ENCODE measurements at regions not wholly inside any gene's neighbourhood (a gene's known extent, or its start where the extent isn't known, plus 50 kb on each side); places are given as distances from the start of the nearest gene placed in this dataset.

GRCh38 chr1:239993366-239993765 is 98.3 kb upstream of the FMN2 start:
- Mint-ChIP-seq H3K27ac (ENCODE audit: unreplicated experiment) (no peak overlapping the region), H3K27me3 (ENCODE audit: unreplicated experiment) (peaks cover 5% of the 10 kb centered on the region), H3K9me3 (ENCODE audit: unreplicated experiment) (peaks cover 2% of the 10 kb centered on the region), H3K4me3 (ENCODE audit: unreplicated experiment) (no peak overlapping the region), H3K36me3 (ENCODE audit: unreplicated experiment) (peaks cover 9% of the 10 kb centered on the region), H3K4me1 (ENCODE audit: low read depth, unreplicated experiment) (peaks cover 6% of the 10 kb centered on the region)
- TF ChIP-seq, protein P1, sequence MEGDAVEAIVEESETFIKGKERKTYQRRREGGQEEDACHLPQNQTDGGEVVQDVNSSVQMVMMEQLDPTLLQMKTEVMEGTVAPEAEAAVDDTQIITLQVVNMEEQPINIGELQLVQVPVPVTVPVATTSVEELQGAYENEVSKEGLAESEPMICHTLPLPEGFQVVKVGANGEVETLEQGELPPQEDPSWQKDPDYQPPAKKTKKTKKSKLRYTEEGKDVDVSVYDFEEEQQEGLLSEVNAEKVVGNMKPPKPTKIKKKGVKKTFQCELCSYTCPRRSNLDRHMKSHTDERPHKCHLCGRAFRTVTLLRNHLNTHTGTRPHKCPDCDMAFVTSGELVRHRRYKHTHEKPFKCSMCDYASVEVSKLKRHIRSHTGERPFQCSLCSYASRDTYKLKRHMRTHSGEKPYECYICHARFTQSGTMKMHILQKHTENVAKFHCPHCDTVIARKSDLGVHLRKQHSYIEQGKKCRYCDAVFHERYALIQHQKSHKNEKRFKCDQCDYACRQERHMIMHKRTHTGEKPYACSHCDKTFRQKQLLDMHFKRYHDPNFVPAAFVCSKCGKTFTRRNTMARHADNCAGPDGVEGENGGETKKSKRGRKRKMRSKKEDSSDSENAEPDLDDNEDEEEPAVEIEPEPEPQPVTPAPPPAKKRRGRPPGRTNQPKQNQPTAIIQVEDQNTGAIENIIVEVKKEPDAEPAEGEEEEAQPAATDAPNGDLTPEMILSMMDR (IDR thresholded peaks at IDR 0.05; ENCODE audit: partially characterized antibody, unreplicated experiment): no peak
- DNase-seq: no peak

GRCh38 chr1:239995281-239995680 is 96.4 kb upstream of the FMN2 start:
- H3K9me3 Mint-ChIP-seq (ENCODE audit: unreplicated experiment): peaks cover 2% of the 10 kb centered on the region
- peaks cover 6% of the 10 kb centered on the region for H3K27me3 Mint-ChIP-seq (ENCODE audit: unreplicated experiment)
- peaks cover 6% of the 10 kb centered on the region for H3K4me1 Mint-ChIP-seq (ENCODE audit: low read depth, unreplicated experiment)

DNA sequence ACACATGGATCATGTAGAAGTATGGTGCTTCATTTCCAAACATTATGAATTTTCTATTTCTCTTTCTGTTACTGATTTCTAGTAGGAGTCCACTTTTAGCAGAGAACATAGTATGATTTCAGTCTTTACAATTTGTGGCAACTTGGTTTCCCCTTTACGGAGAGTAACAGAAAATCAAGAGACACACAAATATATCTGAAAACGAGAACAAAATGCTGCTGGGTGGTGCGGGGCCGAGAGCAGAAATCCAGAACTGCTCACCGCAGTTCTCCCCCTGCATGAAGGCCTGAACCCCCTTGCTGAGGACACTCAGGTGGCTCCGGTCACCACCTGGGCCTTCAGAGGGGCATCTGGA is 94.5 kb upstream of the FMN2 start:
- Mint-ChIP-seq H3K4me3 (ENCODE audit: unreplicated experiment) (peak overlapping the region; percentile 82), H3K4me1 (ENCODE audit: low read depth, unreplicated experiment) (peaks cover 6% of the 10 kb centered on the region), H3K36me3 (ENCODE audit: unreplicated experiment) (peaks cover 10% of the 10 kb centered on the region), H3K9me3 (ENCODE audit: unreplicated experiment) (peaks cover 4% of the 10 kb centered on the region), H3K27ac (ENCODE audit: unreplicated experiment) (peak overlapping the region; percentile 22), H3K27me3 (ENCODE audit: unreplicated experiment) (peaks cover 6% of the 10 kb centered on the region)
- no peak for DNase-seq
- TF ChIP-seq, protein P1 (IDR thresholded peaks at IDR 0.05; ENCODE audit: partially characterized antibody, unreplicated experiment): no peak

More at GRCh38 chr1:239995281-239995680, 96.4 kb upstream of the FMN2 start:
- DNase-seq: no peak
- H3K27ac Mint-ChIP-seq (ENCODE audit: unreplicated experiment): no peak overlapping the region
- no peak overlapping the region for H3K4me3 Mint-ChIP-seq (ENCODE audit: unreplicated experiment)
- TF ChIP-seq, protein P1 (IDR thresholded peaks at IDR 0.05; ENCODE audit: partially characterized antibody, unreplicated experiment): no peak
- H3K36me3 Mint-ChIP-seq (ENCODE audit: unreplicated experiment): peaks cover 10% of the 10 kb centered on the region

- H3K4me3 Mint-ChIP-seq (ENCODE audit: unreplicated experiment): peak overlapping the region; percentile 82
- peaks cover 3% of the 10 kb centered on the region for H3K27me3 Mint-ChIP-seq (ENCODE audit: unreplicated experiment)
Measured at GRCh38 chr1:239997515-239998311, 94.0 kb upstream of the FMN2 start.

GRCh38 chr1:239998312-239998649 is 93.4 kb upstream of the FMN2 start:
- H3K36me3 Mint-ChIP-seq (ENCODE audit: unreplicated experiment): peaks cover 10% of the 10 kb centered on the region
- peaks cover 2% of the 10 kb centered on the region for H3K4me1 Mint-ChIP-seq (ENCODE audit: low read depth, unreplicated experiment)
- H3K27ac Mint-ChIP-seq (ENCODE audit: unreplicated experiment): peak overlapping the region; percentile 67
- no peak for DNase-seq
- H3K9me3 Mint-ChIP-seq (ENCODE audit: unreplicated experiment): peaks cover 4% of the 10 kb centered on the region
- TF ChIP-seq, protein P1 (IDR thresholded peaks at IDR 0.05; ENCODE audit: partially characterized antibody, unreplicated experiment): no peak
- peak overlapping the region; percentile 82 for H3K4me3 Mint-ChIP-seq (ENCODE audit: unreplicated experiment)
- peaks cover 3% of the 10 kb centered on the region for H3K27me3 Mint-ChIP-seq (ENCODE audit: unreplicated experiment)

More at GRCh38 chr1:239997515-239998311, 94.0 kb upstream of the FMN2 start:
- Mint-ChIP-seq H3K4me1 (ENCODE audit: low read depth, unreplicated experiment) (peaks cover 2% of the 10 kb centered on the region), H3K27ac (ENCODE audit: unreplicated experiment) (no peak overlapping the region), H3K9me3 (ENCODE audit: unreplicated experiment) (peaks cover 4% of the 10 kb centered on the region), H3K36me3 (ENCODE audit: unreplicated experiment) (peaks cover 10% of the 10 kb centered on the region)
- peak; percentile 75 for DNase-seq
- TF ChIP-seq, protein P1 (IDR thresholded peaks at IDR 0.05; ENCODE audit: partially characterized antibody, unreplicated experiment): peak; percentile 69

Measured in glutamatergic neuron (in vitro differentiated cells).